Naive thymus-derived CD4-positive, alpha-beta T cell (primary cell): ENCODE measurements at regions not wholly inside any gene's neighbourhood (a gene's known extent, or its start where the extent isn't known, plus 50 kb on each side); places are given as distances from the start of the nearest gene placed in this dataset.

Source experiments
- ATAC-seq: fragments of 150-1000 bp; cut with Tn5 transposase; 2 replicates; pipeline ENCODE4 v1.10.0; 2021; ENCODE audit warnings: mild to moderate bottlenecking, moderate library complexity
- CTCF ChIA-PET: fragments of 350-600 bp; sonication (Branson Sonifier 250); formaldehyde crosslinking; loops from one replicate; lab custom pipeline; 2021; ENCODE audit warnings: antibody characterized with exemption; lab: Charles Lee
- POLR2A ChIA-PET: fragments of 350-600 bp; sonication (Branson Sonifier 250); formaldehyde crosslinking; loops from one replicate; lab custom pipeline; 2021; ENCODE audit warnings: antibody characterized with exemption, inconsistent platforms; lab: Charles Lee
- DNase-seq, 9 donors: peaks; one replicate each; pipeline versions ENCODE4 v3.0.0 to v3.0.0-alpha.2; 2020 to 2022; ENCODE audit warnings: mixed read lengths in 1 of 9
- H3K27ac ChIP-seq: one replicate; pipeline ENCODE4 v1.7.0; 2013; ENCODE audit warnings: mild to moderate bottlenecking, low read depth, low read length, moderate library complexity
- H3K27me3 ChIP-seq, 2 donors: one replicate each; pipeline ENCODE4 v1.7.0; 2013; ENCODE audit warnings: low read length in 2 of 2, mild to moderate bottlenecking in 2 of 2, moderate library complexity in 2 of 2; ENCODE audit not compliant: control insufficient read depth in 2 of 2, insufficient read depth in 2 of 2
- H3K36me3 ChIP-seq, 3 experiments: 1 replicate in 2 of 3; 2 replicates in 1 of 3; pipeline ENCODE4 v1.7.0; 2013; ENCODE audit warnings: low read length in 3 of 3, mild to moderate bottlenecking in 3 of 3, moderate library complexity in 1 of 3; ENCODE audit not compliant: insufficient read depth in 3 of 3, control insufficient read depth in 2 of 3
- H3K4me1 ChIP-seq, 2 donors: one replicate each; pipeline ENCODE4 v1.7.0; 2013; ENCODE audit warnings: low read length in 2 of 2, mild to moderate bottlenecking in 2 of 2, moderate library complexity in 1 of 2; ENCODE audit not compliant: control insufficient read depth in 2 of 2, insufficient read depth in 2 of 2
- H3K4me3 ChIP-seq: 2 replicates; pipeline ENCODE4 v1.7.0; 2013; ENCODE audit warnings: mild to moderate bottlenecking, low read length
- H3K9me3 ChIP-seq, 3 experiments: 1 replicate in 2 of 3; 2 replicates in 1 of 3; pipeline ENCODE4 v1.7.0; 2013; ENCODE audit warnings: low read length in 3 of 3; ENCODE audit not compliant: control insufficient read depth in 2 of 3
- H3K27ac Mint-ChIP-seq, 9 donors: one replicate each; pipeline ENCODE4 v1.8.0; 2020 to 2022; ENCODE audit warnings: mixed read lengths in 9 of 9, mild to moderate bottlenecking in 8 of 9, moderate library complexity in 5 of 9, inconsistent platforms in 2 of 9
- H3K27me3 Mint-ChIP-seq, 5 donors: one replicate each; pipeline ENCODE4 v1.8.0; 2021 to 2022; ENCODE audit warnings: mixed read lengths in 5 of 5, mild to moderate bottlenecking in 1 of 5
- H3K36me3 Mint-ChIP-seq, 5 donors: one replicate each; pipeline ENCODE4 v1.8.0; 2020 to 2022; ENCODE audit warnings: mixed read lengths in 5 of 5, mild to moderate bottlenecking in 3 of 5, inconsistent platforms in 1 of 5
- H3K4me1 Mint-ChIP-seq, 7 donors: one replicate each; pipeline ENCODE4 v1.8.0; 2020 to 2022; ENCODE audit warnings: mixed read lengths in 7 of 7, mild to moderate bottlenecking in 3 of 7, inconsistent platforms in 1 of 7
- H3K4me3 Mint-ChIP-seq, 10 donors: one replicate each; pipeline ENCODE4 v1.8.0; 2020 to 2022; ENCODE audit warnings: mild to moderate bottlenecking in 10 of 10, mixed read lengths in 10 of 10, moderate library complexity in 6 of 10, inconsistent platforms in 2 of 10
- H3K9me3 Mint-ChIP-seq, 11 donors: one replicate each; pipeline ENCODE4 v1.8.0; 2020 to 2022; ENCODE audit warnings: mixed read lengths in 11 of 11, mild to moderate bottlenecking in 4 of 11, inconsistent platforms in 1 of 11, moderate library complexity in 1 of 11
- intact Hi-C, 2 donors: fragments of 100-400 bp; cut with micrococcal nuclease; formaldehyde crosslinking; loops; one replicate each; pipeline ENCODE4 v1.15.1; 2023

- H3K9me3 ChIP-seq, result no peaks in the 10 kb centered on the region
- intact Hi-C loops, result no loop called here
- Mint-ChIP-seq H3K27me3 (peaks cover 0 to 4% (median under 1%) of the 10 kb centered on the region in 5 donors), H3K27ac (no peak overlapping the region), H3K9me3 (peaks cover 0 to 2% (median 0%) of the 10 kb centered on the region in 11 donors), H3K4me3 (no peak overlapping the region), H3K4me1 (no peaks in the 10 kb centered on the region), H3K36me3 (no peaks in the 10 kb centered on the region)
- no peak overlapping the region for H3K27ac ChIP-seq
- DNase-seq (no peak), ATAC-seq (no peak)
- POLR2A ChIA-PET, result no interaction called here
- H3K36me3 ChIP-seq, result no peaks in the 10 kb centered on the region
- no peaks in the 10 kb centered on the region for H3K27me3 ChIP-seq
- CTCF ChIA-PET, result no interaction called here
- no peak overlapping the region for H3K4me3 ChIP-seq
- H3K4me1 ChIP-seq, result no peaks in the 10 kb centered on the region
Measured at GRCh38 chr16:26969589-26970231, 97.0 kb upstream of the C16orf82 start.

GRCh38 chr16:26970292-26970691, 96.4 kb upstream of the C16orf82 start:
- H3K4me1 ChIP-seq, result no peaks in the 10 kb centered on the region
- peaks cover 0 to 2% (median 0%) of the 10 kb centered on the region in 11 donors for H3K9me3 Mint-ChIP-seq
- no peaks in the 10 kb centered on the region for H3K36me3 Mint-ChIP-seq
- intact Hi-C loops, result no loop called here
- no peak overlapping the region for H3K4me3 ChIP-seq
- no peaks in the 10 kb centered on the region for H3K9me3 ChIP-seq
- H3K27ac ChIP-seq, result no peak overlapping the region
- DNase-seq (no peak), ATAC-seq (no peak)
- no peak overlapping the region for H3K4me3 Mint-ChIP-seq
- H3K27me3 ChIP-seq, result no peaks in the 10 kb centered on the region
- H3K4me1 Mint-ChIP-seq, result no peaks in the 10 kb centered on the region
- CTCF ChIA-PET, result no interaction called here
- no peaks in the 10 kb centered on the region for H3K36me3 ChIP-seq
- H3K27ac Mint-ChIP-seq, result no peak overlapping the region
- peaks cover 0 to 8% (median 4%) of the 10 kb centered on the region in 5 donors for H3K27me3 Mint-ChIP-seq
- POLR2A ChIA-PET, result no interaction called here

- Mint-ChIP-seq H3K36me3 (no peaks in the 10 kb centered on the region), H3K27me3 (peaks cover 0 to 31% (median 4%) of the 10 kb centered on the region in 5 donors), H3K9me3 (peaks cover 0 to 1% (median 0%) of the 10 kb centered on the region in 11 donors), H3K4me3 (no peak overlapping the region), H3K4me1 (no peaks in the 10 kb centered on the region), H3K27ac (no peak overlapping the region)
- ATAC-seq (no peak), DNase-seq (no peak)
- Histone ChIP-seq H3K4me3 (no peak overlapping the region), H3K27me3 (no peaks in the 10 kb centered on the region), H3K4me1 (no peaks in the 10 kb centered on the region), H3K36me3 (no peaks in the 10 kb centered on the region), H3K9me3 (no peaks in the 10 kb centered on the region), H3K27ac (no peak overlapping the region)
- ChIA-PET CTCF (no interaction called here), POLR2A (no interaction called here)
- intact Hi-C loops, result no loop called here
Measured at GRCh38 chr16:26976873-26977272, 89.9 kb upstream of the C16orf82 start.

- H3K27me3 Mint-ChIP-seq, result peaks cover 8 to 28% (median 20%) of the 10 kb centered on the region in 5 donors
- CTCF ChIA-PET, result no interaction called here
- POLR2A ChIA-PET, result no interaction called here
- H3K27me3 ChIP-seq, result no peaks in the 10 kb centered on the region
- H3K4me3 Mint-ChIP-seq, result no peak overlapping the region
- no peak for ATAC-seq
- H3K27ac Mint-ChIP-seq, result no peak overlapping the region
- H3K36me3 ChIP-seq, result no peaks in the 10 kb centered on the region
- H3K36me3 Mint-ChIP-seq, result no peaks in the 10 kb centered on the region
- no peak overlapping the region for H3K27ac ChIP-seq
- no peaks in the 10 kb centered on the region for H3K9me3 ChIP-seq
- H3K4me3 ChIP-seq, result no peak overlapping the region
- peaks cover 0 to 1% (median 0%) of the 10 kb centered on the region in 11 donors for H3K9me3 Mint-ChIP-seq
- H3K4me1 Mint-ChIP-seq, result no peaks in the 10 kb centered on the region
- no peaks in the 10 kb centered on the region for H3K4me1 ChIP-seq
- intact Hi-C loops, result no loop called here
- DNase-seq, result no peak
Measured at GRCh38 chr16:26981266-26981938, 85.3 kb upstream of the C16orf82 start.

GRCh38 chr16:26982422-26982821, 84.3 kb upstream of the C16orf82 start:
- no peak overlapping the region for H3K4me3 Mint-ChIP-seq
- Histone ChIP-seq H3K27me3 (no peaks in the 10 kb centered on the region), H3K4me1 (no peaks in the 10 kb centered on the region), H3K36me3 (no peaks in the 10 kb centered on the region), H3K27ac (no peak overlapping the region), H3K9me3 (no peaks in the 10 kb centered on the region), H3K4me3 (no peak overlapping the region)
- CTCF ChIA-PET, result no interaction called here
- H3K27me3 Mint-ChIP-seq, result peaks cover 4 to 27% (median 22%) of the 10 kb centered on the region in 5 donors
- no peak overlapping the region for H3K27ac Mint-ChIP-seq
- no peak for ATAC-seq
- H3K36me3 Mint-ChIP-seq, result no peaks in the 10 kb centered on the region
- H3K4me1 Mint-ChIP-seq, result no peaks in the 10 kb centered on the region
- intact Hi-C loops, result no loop called here
- H3K9me3 Mint-ChIP-seq, result peaks cover 0 to 1% (median 0%) of the 10 kb centered on the region in 11 donors
- DNase-seq, result no peak
- POLR2A ChIA-PET, result no interaction called here

GRCh38 chr16:26983426-26983825, 83.3 kb upstream of the C16orf82 start:
- H3K4me3 ChIP-seq, result no peak overlapping the region
- H3K9me3 ChIP-seq, result no peaks in the 10 kb centered on the region
- Mint-ChIP-seq H3K27me3 (peaks cover 4 to 29% (median 22%) of the 10 kb centered on the region in 5 donors), H3K4me3 (no peak overlapping the region), H3K9me3 (no peaks in the 10 kb centered on the region), H3K27ac (no peak overlapping the region), H3K4me1 (no peaks in the 10 kb centered on the region), H3K36me3 (no peaks in the 10 kb centered on the region)
- intact Hi-C loops, result no loop called here
- no peak for DNase-seq
- H3K27ac ChIP-seq, result no peak overlapping the region
- CTCF ChIA-PET, result no interaction called here
- no peaks in the 10 kb centered on the region for H3K4me1 ChIP-seq
- H3K36me3 ChIP-seq, result no peaks in the 10 kb centered on the region
- POLR2A ChIA-PET, result no interaction called here
- no peaks in the 10 kb centered on the region for H3K27me3 ChIP-seq
- ATAC-seq, result no peak
